HEK293 (cell line): ENCODE measurements at regions not wholly inside any gene's neighbourhood (a gene's known extent, or its start where the extent isn't known, plus 50 kb on each side); places are given as distances from the start of the nearest gene placed in this dataset.

ENCODE experiments used
- CTCF ChIP-seq: fragments of 450-650 bp; formaldehyde crosslinking; IDR thresholded peaks from 2 replicates; pipeline ENCODE4 v1.5.1; 2016; ENCODE audit warnings: missing biosample characterization, missing genetic modification characterization
- HOXA7 ChIP-seq: sonication (generic); formaldehyde crosslinking; IDR thresholded peaks from 2 replicates; pipeline ENCODE4 v1.8.1; 2022; ENCODE audit warnings: missing genetic modification reagents, borderline replicate concordance
- KLF10 ChIP-seq: fragments of 450-650 bp; IDR thresholded peaks from 2 replicates; pipeline ENCODE4 v1.5.1; 2018; ENCODE audit warnings: missing biosample characterization, mild to moderate bottlenecking, missing genetic modification characterization
- ZNF169 ChIP-seq: fragments of 450-650 bp; formaldehyde crosslinking; IDR thresholded peaks from 2 replicates; pipeline ENCODE4 v1.5.1; 2016; ENCODE audit warnings: missing biosample characterization, missing genetic modification characterization
- ZNF639 ChIP-seq: fragments of 450-650 bp; formaldehyde crosslinking; IDR thresholded peaks from 2 replicates; pipeline ENCODE4 v1.5.1; 2016; ENCODE audit warnings: missing biosample characterization, missing genetic modification characterization
- ZNF747 ChIP-seq: fragments of 450-650 bp; formaldehyde crosslinking; IDR thresholded peaks from 2 replicates; pipeline ENCODE4 v1.5.1; 2016; ENCODE audit warnings: missing biosample characterization, missing genetic modification characterization

GRCh38 chr2:120904830-120905234 is 169.2 kb downstream of the GLI2 start:
- TF ChIP-seq HOXA7 (CRISPR knock-in tag) (no peak), CTCF (tag by site-specific recombination) (no peak), ZNF747 (tag by site-specific recombination) (no peak), KLF10 (tag by site-specific recombination) (no peak), ZNF169 (tag by site-specific recombination) (no peak), ZNF639 (tag by site-specific recombination) (no peak)
